ENCODE measurements at regions not wholly inside any gene's neighbourhood (a gene's known extent, or its start where the extent isn't known, plus 50 kb on each side); places are given as distances from the start of the nearest gene placed in this dataset.
"Not testable (repeated sequence)": the region's sequence is repeated elsewhere in the genome, so short reads cannot be mapped to it uniquely, and the experiment has no call there.

DNA sequence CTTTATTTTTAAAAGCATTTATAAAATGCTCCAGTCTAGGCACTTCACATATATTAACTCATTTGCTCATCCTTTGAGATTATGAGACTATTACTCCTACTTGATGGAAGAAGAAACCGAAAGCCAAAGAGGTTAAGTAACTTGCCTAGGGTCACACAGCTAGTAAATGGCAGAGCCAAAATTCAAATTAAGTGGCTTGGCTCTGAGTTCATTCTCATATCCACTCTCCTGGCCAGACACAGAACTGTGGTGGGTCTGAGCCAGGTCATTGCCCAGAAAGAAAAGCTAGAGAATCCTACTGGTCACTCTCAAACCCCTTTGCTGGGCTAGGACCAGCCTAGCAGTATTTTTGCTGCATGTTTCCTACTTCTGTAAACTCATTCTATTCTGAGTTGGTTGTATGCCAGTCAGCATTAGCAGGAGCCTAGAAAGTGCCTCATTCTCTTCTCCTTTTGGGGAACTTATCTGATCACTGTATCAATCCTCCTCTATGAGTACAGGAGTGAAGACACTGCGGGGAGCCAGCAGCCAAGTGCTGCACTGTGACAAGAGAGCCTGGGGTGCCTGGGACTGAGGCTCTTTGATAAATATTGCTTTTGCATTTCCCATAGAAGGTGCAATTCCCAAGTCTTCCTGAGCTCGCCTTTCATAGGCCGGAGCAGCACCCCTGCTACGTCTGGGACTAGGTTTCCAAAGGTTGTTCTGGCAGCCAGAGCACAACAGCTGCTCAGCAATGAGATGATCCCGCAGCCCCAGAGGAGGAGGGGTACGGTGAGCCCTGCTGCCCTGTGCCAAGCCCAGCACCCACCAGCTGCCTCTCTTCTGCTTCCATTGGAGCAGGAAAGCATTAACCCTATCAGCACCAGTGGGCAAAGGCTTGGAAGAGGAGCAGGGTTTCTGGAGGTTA lies 728.3 kb downstream of the MAFB start:
- H3K9me3 ChIP-seq (ENCODE audit: low read length) = no peaks in the 10 kb centered on the region
- H3K27ac ChIP-seq (ENCODE audit: low read depth, low read length) = no peak overlapping the region
- no peak overlapping the region for H3K4me3 Mint-ChIP-seq
- H3K4me1 ChIP-seq (ENCODE audit: insufficient read depth, low read length) = no peaks in the 10 kb centered on the region
- no peaks in the 10 kb centered on the region for H3K4me1 Mint-ChIP-seq
- no peak overlapping the region for H3K27ac Mint-ChIP-seq
- ChIA-PET POLR2A (no interaction called here), CTCF (no interaction called here)
- no peak overlapping the region for H3K4me3 ChIP-seq (ENCODE audit: low read length)
- H3K9me3 Mint-ChIP-seq = no peaks in the 10 kb centered on the region
- no peaks in the 10 kb centered on the region for H3K36me3 ChIP-seq (ENCODE audit: insufficient read depth, low read length)
- DNase-seq = no peak
- peaks cover 0 to 1% of the 10 kb centered on the region in 2 donors for H3K27me3 Mint-ChIP-seq
- H3K36me3 Mint-ChIP-seq = no peaks in the 10 kb centered on the region
- H3K27me3 ChIP-seq (ENCODE audit: insufficient read depth, low read length, poor library complexity, severe bottlenecking) = no peaks in the 10 kb centered on the region

DNA sequence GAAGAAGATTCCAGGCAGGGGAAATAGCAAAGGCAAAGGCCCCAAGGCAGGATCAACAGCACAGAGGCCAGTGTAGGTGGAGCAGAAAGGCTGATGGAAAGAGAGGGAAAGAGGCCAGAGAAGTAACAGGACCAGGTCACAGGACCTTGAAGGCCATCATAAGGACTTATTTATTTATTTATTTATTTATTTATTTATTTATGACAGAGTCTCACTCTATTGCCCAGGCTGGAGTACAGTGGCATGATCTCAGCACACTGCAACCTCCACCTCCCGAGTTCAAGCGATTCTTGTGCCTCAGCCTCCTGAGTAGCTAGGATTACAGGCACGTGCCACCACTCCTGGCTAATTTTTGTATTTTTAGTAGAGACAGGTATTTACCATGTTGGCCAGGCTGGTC lies 731.1 kb downstream of the MAFB start:
- CTCF ChIA-PET; POLR2A ChIA-PET; H3K4me3 ChIP-seq (ENCODE audit: low read length); H3K27ac Mint-ChIP-seq; H3K27me3 ChIP-seq (ENCODE audit: insufficient read depth, low read length, poor library complexity, severe bottlenecking); H3K36me3 ChIP-seq (ENCODE audit: insufficient read depth, low read length); H3K9me3 ChIP-seq (ENCODE audit: low read length); H3K9me3 Mint-ChIP-seq; H3K4me1 Mint-ChIP-seq; H3K27ac ChIP-seq (ENCODE audit: low read depth, low read length); H3K4me1 ChIP-seq (ENCODE audit: insufficient read depth, low read length); H3K27me3 Mint-ChIP-seq; DNase-seq; H3K36me3 Mint-ChIP-seq: not testable (repeated sequence)
- H3K4me3 Mint-ChIP-seq = peak overlapping the region in 1 of 7 donors; percentile 12

DNA sequence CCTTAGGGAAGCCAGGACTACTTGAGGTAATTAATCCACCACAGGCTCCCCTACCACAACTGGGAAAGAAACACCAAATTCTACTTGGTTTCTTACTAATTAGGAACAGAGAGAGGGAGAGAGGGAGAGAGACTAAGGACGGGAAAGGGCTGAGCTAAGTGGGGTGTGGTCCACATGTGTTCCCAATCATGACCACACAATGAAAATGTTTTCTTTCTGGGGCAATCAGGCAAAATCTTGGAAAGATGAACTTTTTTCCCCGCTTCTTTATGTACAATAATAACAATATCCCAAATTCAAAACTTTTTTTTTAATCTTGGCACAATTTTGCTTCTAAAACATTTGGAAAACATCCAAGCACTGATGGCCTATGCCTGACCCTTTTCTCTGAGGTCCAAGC lies 734.4 kb downstream of the MAFB start:
- Histone ChIP-seq H3K4me1 (ENCODE audit: insufficient read depth, low read length) (no peaks in the 10 kb centered on the region), H3K36me3 (ENCODE audit: insufficient read depth, low read length) (no peaks in the 10 kb centered on the region), H3K9me3 (ENCODE audit: low read length) (no peaks in the 10 kb centered on the region), H3K27me3 (ENCODE audit: insufficient read depth, low read length, poor library complexity, severe bottlenecking) (no peaks in the 10 kb centered on the region), H3K4me3 (ENCODE audit: low read length) (no peak overlapping the region), H3K27ac (ENCODE audit: low read depth, low read length) (no peak overlapping the region)
- Mint-ChIP-seq H3K27ac (peak overlapping the region in 1 of 8 donors; percentile 55), H3K27me3 (peaks cover 0 to 1% of the 10 kb centered on the region in 2 donors), H3K4me1 (no peaks in the 10 kb centered on the region), H3K36me3 (no peaks in the 10 kb centered on the region), H3K4me3 (no peak overlapping the region), H3K9me3 (peaks cover 0 to 3% (median 0%) of the 10 kb centered on the region in 5 donors)
- POLR2A ChIA-PET = no interaction called here
- CTCF ChIA-PET = no interaction called here
- no peak for DNase-seq

DNA sequence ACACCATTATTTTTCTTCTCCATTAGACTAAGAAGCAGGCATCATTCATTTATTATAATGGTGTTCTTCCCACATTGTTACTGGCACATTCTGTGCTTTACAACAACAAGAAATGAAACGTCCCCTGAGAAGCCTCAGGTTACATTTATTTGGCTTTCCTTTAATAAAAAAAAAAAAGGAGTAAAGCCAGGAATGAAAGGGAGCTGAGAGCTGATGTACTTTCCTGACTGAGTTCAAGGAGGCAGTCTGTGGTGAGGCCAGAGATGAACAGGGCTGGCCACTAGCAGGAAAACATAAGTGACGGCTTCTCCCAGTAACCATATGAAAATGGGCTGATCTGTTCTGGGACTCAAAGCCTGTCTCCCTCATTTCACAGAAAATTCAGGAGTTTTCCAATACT lies 742.1 kb downstream of the MAFB start:
- Mint-ChIP-seq H3K36me3 (no peaks in the 10 kb centered on the region), H3K4me1 (no peaks in the 10 kb centered on the region), H3K27ac (no peak overlapping the region), H3K9me3 (peaks cover 0 to 3% (median 3%) of the 10 kb centered on the region in 5 donors), H3K27me3 (no peaks in the 10 kb centered on the region), H3K4me3 (no peak overlapping the region)
- Histone ChIP-seq H3K27ac (ENCODE audit: low read depth, low read length) (no peak overlapping the region), H3K4me3 (ENCODE audit: low read length) (no peak overlapping the region), H3K36me3 (ENCODE audit: insufficient read depth, low read length) (no peaks in the 10 kb centered on the region), H3K9me3 (ENCODE audit: low read length) (no peaks in the 10 kb centered on the region), H3K27me3 (ENCODE audit: insufficient read depth, low read length, poor library complexity, severe bottlenecking) (no peaks in the 10 kb centered on the region), H3K4me1 (ENCODE audit: insufficient read depth, low read length) (no peaks in the 10 kb centered on the region)
- CTCF ChIA-PET = no interaction called here
- POLR2A ChIA-PET = no interaction called here
- no peak for DNase-seq

DNA sequence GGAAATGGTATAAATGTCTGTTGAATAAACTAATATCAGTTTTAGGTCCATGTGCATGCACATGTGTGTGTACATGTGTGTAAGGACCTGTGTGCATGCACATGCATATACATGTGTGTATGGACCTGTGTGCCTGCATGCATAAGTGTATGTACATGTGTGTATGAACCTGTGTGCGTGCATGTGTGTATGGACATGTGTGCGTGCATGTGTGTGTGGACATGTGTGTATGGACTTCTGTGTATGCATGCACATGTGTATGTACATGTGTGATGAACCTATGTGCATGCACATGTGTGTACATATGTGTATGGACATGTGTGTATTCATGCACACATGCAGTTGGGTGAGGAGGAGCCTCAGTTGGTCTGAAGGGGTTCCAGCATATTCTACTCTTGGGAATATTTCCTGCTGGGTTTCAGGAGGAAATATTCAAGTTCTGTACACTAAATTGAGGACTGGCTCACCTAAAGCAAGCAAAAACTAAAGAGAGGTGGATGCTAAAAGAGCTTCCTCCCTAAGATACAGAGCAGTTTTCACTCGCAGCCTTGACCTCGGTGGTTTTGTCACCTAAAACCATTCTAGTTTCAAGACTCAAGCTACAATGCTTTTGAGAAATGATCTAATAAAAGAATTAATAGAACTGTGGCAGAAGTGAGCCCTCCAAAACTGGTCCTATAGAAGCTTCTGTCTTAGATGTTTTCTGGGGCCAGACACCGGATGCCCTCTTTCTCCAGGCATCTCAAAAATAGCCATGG lies 742.8 kb downstream of the MAFB start:
- Histone ChIP-seq H3K4me3 (ENCODE audit: low read length) (no peak overlapping the region), H3K27me3 (ENCODE audit: insufficient read depth, low read length, poor library complexity, severe bottlenecking) (no peaks in the 10 kb centered on the region), H3K9me3 (ENCODE audit: low read length) (no peaks in the 10 kb centered on the region), H3K36me3 (ENCODE audit: insufficient read depth, low read length) (no peaks in the 10 kb centered on the region), H3K27ac (ENCODE audit: low read depth, low read length) (no peak overlapping the region), H3K4me1 (ENCODE audit: insufficient read depth, low read length) (no peaks in the 10 kb centered on the region)
- Mint-ChIP-seq H3K27me3 (no peaks in the 10 kb centered on the region), H3K9me3 (peaks cover 0 to 3% (median 3%) of the 10 kb centered on the region in 5 donors), H3K36me3 (no peaks in the 10 kb centered on the region), H3K4me3 (no peak overlapping the region), H3K27ac (no peak overlapping the region), H3K4me1 (no peaks in the 10 kb centered on the region)
- POLR2A ChIA-PET = no interaction called here
- CTCF ChIA-PET = no interaction called here
- no peak for DNase-seq

DNA sequence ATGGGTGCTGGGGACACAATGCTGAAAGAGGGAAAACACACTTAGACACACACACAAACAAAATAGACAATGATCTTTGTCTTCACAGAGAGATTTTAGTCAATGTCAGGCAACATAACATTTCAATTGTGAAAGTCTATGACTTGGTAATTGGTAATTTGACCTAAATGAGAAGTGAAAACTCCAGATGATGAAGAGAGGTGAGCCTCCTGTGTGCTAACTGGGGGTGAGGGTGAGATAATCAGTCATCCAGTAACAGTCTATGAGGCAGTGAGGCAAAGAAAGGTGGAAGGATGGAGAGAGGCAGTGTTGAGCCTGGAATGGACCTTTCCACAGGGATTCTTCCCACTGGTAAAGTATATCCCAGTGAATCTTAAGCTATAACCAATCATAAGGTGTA lies 744.2 kb downstream of the MAFB start:
- POLR2A ChIA-PET = no interaction called here
- no peak overlapping the region for H3K27ac Mint-ChIP-seq

DNA sequence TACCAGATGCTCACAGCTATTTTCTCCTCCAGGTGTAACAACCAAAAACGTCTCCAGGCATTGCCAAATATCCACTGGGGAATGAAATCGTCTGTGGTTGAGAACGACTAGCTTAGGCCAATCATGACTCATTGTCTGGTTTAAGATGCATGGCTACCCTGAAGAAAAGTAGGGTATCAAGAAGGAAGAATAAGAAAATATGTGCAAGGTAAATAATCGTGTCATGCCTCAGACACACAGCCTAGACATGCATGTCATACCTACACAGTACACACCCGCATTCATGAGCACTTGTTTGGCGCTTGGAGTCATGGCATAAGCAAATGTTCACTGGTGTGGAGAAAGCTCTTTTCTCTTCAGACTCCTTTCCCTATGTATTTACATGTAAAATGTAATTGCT lies 745.7 kb downstream of the MAFB start:
- Mint-ChIP-seq H3K4me3 (no peak overlapping the region), H3K27ac (no peak overlapping the region), H3K36me3 (no peaks in the 10 kb centered on the region), H3K27me3 (peaks cover 0 to 3% of the 10 kb centered on the region in 2 donors), H3K4me1 (no peaks in the 10 kb centered on the region), H3K9me3 (peaks cover 3 to 10% (median 5%) of the 10 kb centered on the region in 5 donors)
- Histone ChIP-seq H3K4me3 (ENCODE audit: low read length) (no peak overlapping the region), H3K27me3 (ENCODE audit: insufficient read depth, low read length, poor library complexity, severe bottlenecking) (no peaks in the 10 kb centered on the region), H3K36me3 (ENCODE audit: insufficient read depth, low read length) (no peaks in the 10 kb centered on the region), H3K4me1 (ENCODE audit: insufficient read depth, low read length) (no peaks in the 10 kb centered on the region), H3K9me3 (ENCODE audit: low read length) (no peaks in the 10 kb centered on the region), H3K27ac (ENCODE audit: low read depth, low read length) (no peak overlapping the region)
- no peak for DNase-seq
- ChIA-PET CTCF (no interaction called here), POLR2A (no interaction called here)

More for the DNA sequence above, 744.2 kb downstream of the MAFB start:
- Histone ChIP-seq H3K9me3 (ENCODE audit: low read length) (no peaks in the 10 kb centered on the region), H3K36me3 (ENCODE audit: insufficient read depth, low read length) (no peaks in the 10 kb centered on the region), H3K4me1 (ENCODE audit: insufficient read depth, low read length) (no peaks in the 10 kb centered on the region), H3K4me3 (ENCODE audit: low read length) (no peak overlapping the region), H3K27me3 (ENCODE audit: insufficient read depth, low read length, poor library complexity, severe bottlenecking) (no peaks in the 10 kb centered on the region), H3K27ac (ENCODE audit: low read depth, low read length) (no peak overlapping the region)
- CTCF ChIA-PET = no interaction called here
- H3K36me3 Mint-ChIP-seq = no peaks in the 10 kb centered on the region
- peaks cover under 1 to 5% (median 3%) of the 10 kb centered on the region in 5 donors for H3K9me3 Mint-ChIP-seq
- H3K27me3 Mint-ChIP-seq = peaks cover 0 to 1% of the 10 kb centered on the region in 2 donors
- H3K4me3 Mint-ChIP-seq = no peak overlapping the region
- no peak for DNase-seq
- H3K4me1 Mint-ChIP-seq = no peaks in the 10 kb centered on the region

DNA sequence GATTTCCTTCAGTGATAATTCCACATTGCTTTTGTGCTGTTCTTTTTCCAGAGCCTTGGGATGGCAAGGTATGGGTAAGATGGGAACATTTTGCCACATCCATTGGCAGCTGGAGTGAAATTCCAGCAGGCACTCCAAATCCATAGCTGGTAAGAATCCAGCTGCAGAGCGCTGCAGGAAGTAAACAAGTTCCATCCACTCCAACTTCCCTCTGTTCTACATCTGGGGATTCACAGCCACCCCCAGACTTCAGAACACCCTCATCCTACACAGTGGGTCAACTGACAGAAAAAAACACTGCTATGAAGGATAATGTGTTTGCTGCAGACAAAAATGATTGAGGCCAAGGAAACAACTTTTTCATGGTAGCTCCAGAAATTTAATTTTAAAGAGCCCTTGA lies 747.8 kb downstream of the MAFB start:
- Histone ChIP-seq H3K9me3 (ENCODE audit: low read length) (no peaks in the 10 kb centered on the region), H3K4me1 (ENCODE audit: insufficient read depth, low read length) (no peaks in the 10 kb centered on the region), H3K27me3 (ENCODE audit: insufficient read depth, low read length, poor library complexity, severe bottlenecking) (no peaks in the 10 kb centered on the region), H3K36me3 (ENCODE audit: insufficient read depth, low read length) (no peaks in the 10 kb centered on the region), H3K4me3 (ENCODE audit: low read length) (no peak overlapping the region), H3K27ac (ENCODE audit: low read depth, low read length) (no peak overlapping the region)
- DNase-seq = no peak
- H3K9me3 Mint-ChIP-seq = peaks cover 5 to 9% (median 6%) of the 10 kb centered on the region in 5 donors
- H3K27ac Mint-ChIP-seq = no peak overlapping the region
- no peaks in the 10 kb centered on the region for H3K36me3 Mint-ChIP-seq
- no peak overlapping the region for H3K4me3 Mint-ChIP-seq
- ChIA-PET CTCF (no interaction called here), POLR2A (no interaction called here)
- no peaks in the 10 kb centered on the region for H3K4me1 Mint-ChIP-seq
- peaks cover 0 to 3% of the 10 kb centered on the region in 2 donors for H3K27me3 Mint-ChIP-seq
